GM23248 (cell line): ENCODE measurements at regions not wholly inside any gene's neighbourhood (a gene's known extent, or its start where the extent isn't known, plus 50 kb on each side); places are given as distances from the start of the nearest gene placed in this dataset.

Experiments
- EZH2 ChIP-seq: fragments of 200-600 bp; sonication (generic); IDR thresholded peaks from 2 replicates; pipeline ENCODE4 v1.6.1; 2018; ENCODE audit warnings: antibody characterized with exemption, mild to moderate bottlenecking; ENCODE audit not compliant: insufficient read depth, poor library complexity, severe bottlenecking
- EZH2phosphoT487 ChIP-seq: fragments of 200-600 bp; sonication (generic); IDR thresholded peaks from 2 replicates; pipeline ENCODE4 v1.6.1; 2018; ENCODE audit warnings: antibody characterized with exemption, moderate library complexity, mild to moderate bottlenecking, low read depth; ENCODE audit not compliant: insufficient read depth

GRCh38 chr9:18366184-18366583 is 107.8 kb upstream of the ADAMTSL1 start:
- no peak for TF ChIP-seq EZH2phosphoT487
- no peak for TF ChIP-seq EZH2
